ENCODE measurements at regions not wholly inside any gene's neighbourhood (a gene's known extent, or its start where the extent isn't known, plus 50 kb on each side); places are given as distances from the start of the nearest gene placed in this dataset.

DNA sequence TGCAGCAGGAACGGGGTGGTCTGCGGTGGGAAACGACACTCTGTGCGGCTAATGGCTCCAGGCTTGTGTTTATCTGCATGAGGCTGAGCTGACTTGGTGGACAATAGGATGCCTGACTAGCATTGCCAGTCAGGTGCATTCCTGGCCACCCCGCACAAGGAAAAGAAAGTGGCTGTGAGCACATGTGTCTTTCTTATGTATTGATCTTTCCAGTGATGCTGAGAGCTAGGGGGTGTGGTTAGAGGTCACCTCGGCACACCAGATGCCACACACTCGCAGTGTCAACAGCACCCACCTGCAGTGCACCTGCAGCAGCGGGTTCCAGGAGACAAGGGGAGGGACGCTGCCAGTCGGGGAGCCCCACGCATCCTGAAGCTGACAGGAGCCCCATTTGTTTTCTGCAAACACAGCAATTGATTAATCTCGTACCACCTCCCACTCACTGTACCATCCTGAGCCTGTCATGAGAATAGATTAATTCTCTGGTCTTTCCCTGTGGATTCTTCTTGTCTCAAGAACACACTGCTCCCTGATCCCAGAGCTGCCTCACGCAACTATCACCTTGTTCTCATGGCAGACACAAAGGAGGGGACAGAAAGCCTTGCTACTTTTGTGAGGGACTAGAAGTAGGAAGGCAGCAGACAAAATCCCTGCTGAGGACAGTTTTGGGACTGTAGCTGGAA lies 251.7 kb upstream of the WWC1 start:
- TF ChIP-seq, protein P1, sequence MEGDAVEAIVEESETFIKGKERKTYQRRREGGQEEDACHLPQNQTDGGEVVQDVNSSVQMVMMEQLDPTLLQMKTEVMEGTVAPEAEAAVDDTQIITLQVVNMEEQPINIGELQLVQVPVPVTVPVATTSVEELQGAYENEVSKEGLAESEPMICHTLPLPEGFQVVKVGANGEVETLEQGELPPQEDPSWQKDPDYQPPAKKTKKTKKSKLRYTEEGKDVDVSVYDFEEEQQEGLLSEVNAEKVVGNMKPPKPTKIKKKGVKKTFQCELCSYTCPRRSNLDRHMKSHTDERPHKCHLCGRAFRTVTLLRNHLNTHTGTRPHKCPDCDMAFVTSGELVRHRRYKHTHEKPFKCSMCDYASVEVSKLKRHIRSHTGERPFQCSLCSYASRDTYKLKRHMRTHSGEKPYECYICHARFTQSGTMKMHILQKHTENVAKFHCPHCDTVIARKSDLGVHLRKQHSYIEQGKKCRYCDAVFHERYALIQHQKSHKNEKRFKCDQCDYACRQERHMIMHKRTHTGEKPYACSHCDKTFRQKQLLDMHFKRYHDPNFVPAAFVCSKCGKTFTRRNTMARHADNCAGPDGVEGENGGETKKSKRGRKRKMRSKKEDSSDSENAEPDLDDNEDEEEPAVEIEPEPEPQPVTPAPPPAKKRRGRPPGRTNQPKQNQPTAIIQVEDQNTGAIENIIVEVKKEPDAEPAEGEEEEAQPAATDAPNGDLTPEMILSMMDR (IDR thresholded peaks at IDR 0.05 in 8 of 11, conservative IDR thresholded peaks at IDR 0.05 in 3 of 11) = no peak
- TF ChIP-seq POLR2AphosphoS5 (IDR thresholded peaks at IDR 0.05) = no peak
